H1 (cell line): ENCODE measurements at regions not wholly inside any gene's neighbourhood (a gene's known extent, or its start where the extent isn't known, plus 50 kb on each side); places are given as distances from the start of the nearest gene placed in this dataset.

Experiments used
- TF ChIP-seq, protein P1 (sequence below): fragments of 300-600 bp; sonication (generic); IDR thresholded peaks from 2 replicates; pipeline ENCODE4 v1.7.1; 2012; ENCODE audit warnings: low read length, moderate library complexity, mild to moderate bottlenecking, inconsistent platforms; ENCODE audit not compliant: insufficient replicate concordance
- TF ChIP-seq, protein P2 (sequence below): IDR thresholded peaks from 2 replicates; pipeline ENCODE4 v1.6.1; 2011; ENCODE audit warnings: low read depth, mild to moderate bottlenecking, low read length; ENCODE audit not compliant: insufficient read depth

DNA sequence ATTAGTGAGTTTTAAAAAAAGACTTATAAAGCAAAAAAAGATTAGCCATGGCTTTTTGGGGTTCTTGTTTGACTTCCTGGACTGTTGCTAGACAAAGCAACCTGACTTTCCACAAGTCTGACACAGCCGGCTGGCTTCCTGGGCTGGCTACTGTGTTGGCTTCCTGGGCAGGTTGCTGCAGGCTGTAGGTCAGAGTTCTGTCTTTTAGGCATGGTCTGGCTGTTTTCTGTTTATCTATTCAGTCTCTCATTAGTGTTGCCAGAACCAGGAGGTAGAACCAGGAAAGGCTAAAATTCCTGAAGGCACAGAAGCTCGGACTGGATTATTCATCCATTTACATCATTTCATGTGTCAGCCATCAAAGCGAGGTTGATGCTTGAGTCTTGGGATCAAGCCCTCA is 88.6 kb upstream of the SLC35F3 start (continued):
- TF ChIP-seq, protein P1, sequence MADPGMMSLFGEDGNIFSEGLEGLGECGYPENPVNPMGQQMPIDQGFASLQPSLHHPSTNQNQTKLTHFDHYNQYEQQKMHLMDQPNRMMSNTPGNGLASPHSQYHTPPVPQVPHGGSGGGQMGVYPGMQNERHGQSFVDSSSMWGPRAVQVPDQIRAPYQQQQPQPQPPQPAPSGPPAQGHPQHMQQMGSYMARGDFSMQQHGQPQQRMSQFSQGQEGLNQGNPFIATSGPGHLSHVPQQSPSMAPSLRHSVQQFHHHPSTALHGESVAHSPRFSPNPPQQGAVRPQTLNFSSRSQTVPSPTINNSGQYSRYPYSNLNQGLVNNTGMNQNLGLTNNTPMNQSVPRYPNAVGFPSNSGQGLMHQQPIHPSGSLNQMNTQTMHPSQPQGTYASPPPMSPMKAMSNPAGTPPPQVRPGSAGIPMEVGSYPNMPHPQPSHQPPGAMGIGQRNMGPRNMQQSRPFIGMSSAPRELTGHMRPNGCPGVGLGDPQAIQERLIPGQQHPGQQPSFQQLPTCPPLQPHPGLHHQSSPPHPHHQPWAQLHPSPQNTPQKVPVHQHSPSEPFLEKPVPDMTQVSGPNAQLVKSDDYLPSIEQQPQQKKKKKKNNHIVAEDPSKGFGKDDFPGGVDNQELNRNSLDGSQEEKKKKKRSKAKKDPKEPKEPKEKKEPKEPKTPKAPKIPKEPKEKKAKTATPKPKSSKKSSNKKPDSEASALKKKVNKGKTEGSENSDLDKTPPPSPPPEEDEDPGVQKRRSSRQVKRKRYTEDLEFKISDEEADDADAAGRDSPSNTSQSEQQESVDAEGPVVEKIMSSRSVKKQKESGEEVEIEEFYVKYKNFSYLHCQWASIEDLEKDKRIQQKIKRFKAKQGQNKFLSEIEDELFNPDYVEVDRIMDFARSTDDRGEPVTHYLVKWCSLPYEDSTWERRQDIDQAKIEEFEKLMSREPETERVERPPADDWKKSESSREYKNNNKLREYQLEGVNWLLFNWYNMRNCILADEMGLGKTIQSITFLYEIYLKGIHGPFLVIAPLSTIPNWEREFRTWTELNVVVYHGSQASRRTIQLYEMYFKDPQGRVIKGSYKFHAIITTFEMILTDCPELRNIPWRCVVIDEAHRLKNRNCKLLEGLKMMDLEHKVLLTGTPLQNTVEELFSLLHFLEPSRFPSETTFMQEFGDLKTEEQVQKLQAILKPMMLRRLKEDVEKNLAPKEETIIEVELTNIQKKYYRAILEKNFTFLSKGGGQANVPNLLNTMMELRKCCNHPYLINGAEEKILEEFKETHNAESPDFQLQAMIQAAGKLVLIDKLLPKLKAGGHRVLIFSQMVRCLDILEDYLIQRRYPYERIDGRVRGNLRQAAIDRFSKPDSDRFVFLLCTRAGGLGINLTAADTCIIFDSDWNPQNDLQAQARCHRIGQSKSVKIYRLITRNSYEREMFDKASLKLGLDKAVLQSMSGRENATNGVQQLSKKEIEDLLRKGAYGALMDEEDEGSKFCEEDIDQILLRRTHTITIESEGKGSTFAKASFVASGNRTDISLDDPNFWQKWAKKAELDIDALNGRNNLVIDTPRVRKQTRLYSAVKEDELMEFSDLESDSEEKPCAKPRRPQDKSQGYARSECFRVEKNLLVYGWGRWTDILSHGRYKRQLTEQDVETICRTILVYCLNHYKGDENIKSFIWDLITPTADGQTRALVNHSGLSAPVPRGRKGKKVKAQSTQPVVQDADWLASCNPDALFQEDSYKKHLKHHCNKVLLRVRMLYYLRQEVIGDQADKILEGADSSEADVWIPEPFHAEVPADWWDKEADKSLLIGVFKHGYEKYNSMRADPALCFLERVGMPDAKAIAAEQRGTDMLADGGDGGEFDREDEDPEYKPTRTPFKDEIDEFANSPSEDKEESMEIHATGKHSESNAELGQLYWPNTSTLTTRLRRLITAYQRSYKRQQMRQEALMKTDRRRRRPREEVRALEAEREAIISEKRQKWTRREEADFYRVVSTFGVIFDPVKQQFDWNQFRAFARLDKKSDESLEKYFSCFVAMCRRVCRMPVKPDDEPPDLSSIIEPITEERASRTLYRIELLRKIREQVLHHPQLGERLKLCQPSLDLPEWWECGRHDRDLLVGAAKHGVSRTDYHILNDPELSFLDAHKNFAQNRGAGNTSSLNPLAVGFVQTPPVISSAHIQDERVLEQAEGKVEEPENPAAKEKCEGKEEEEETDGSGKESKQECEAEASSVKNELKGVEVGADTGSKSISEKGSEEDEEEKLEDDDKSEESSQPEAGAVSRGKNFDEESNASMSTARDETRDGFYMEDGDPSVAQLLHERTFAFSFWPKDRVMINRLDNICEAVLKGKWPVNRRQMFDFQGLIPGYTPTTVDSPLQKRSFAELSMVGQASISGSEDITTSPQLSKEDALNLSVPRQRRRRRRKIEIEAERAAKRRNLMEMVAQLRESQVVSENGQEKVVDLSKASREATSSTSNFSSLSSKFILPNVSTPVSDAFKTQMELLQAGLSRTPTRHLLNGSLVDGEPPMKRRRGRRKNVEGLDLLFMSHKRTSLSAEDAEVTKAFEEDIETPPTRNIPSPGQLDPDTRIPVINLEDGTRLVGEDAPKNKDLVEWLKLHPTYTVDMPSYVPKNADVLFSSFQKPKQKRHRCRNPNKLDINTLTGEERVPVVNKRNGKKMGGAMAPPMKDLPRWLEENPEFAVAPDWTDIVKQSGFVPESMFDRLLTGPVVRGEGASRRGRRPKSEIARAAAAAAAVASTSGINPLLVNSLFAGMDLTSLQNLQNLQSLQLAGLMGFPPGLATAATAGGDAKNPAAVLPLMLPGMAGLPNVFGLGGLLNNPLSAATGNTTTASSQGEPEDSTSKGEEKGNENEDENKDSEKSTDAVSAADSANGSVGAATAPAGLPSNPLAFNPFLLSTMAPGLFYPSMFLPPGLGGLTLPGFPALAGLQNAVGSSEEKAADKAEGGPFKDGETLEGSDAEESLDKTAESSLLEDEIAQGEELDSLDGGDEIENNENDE = no peak
- TF ChIP-seq, protein P2, sequence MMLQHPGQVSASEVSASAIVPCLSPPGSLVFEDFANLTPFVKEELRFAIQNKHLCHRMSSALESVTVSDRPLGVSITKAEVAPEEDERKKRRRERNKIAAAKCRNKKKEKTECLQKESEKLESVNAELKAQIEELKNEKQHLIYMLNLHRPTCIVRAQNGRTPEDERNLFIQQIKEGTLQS = no peak
